ENCODE measurements at regions not wholly inside any gene's neighbourhood (a gene's known extent, or its start where the extent isn't known, plus 50 kb on each side); places are given as distances from the start of the nearest gene placed in this dataset.

DNA sequence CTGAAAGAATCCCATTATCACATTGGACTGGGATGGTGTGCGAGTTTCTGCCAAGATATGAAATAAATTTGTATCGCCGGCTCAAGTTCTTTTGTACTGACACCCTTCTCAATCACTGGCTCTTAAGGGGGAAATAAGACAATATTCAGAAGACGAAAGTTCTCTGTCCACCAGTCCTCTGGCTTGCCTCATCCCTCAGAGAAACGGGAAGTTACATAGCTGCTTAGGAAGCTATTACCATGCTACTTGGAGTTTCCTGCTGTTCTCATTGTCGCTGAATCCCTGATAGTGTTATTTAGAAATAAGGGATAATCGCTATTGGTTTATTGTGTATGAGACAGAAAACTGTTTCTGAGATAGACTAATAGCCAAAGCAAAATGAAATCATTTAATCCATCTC is 205.0 kb upstream of the ZNF521 start:
- Histone ChIP-seq H4K20me1 (ENCODE audit: insufficient read depth, low read length) (no peaks in the 10 kb centered on the region), H3K27ac (ENCODE audit: low read depth, low read length, poor library complexity, severe bottlenecking) (no peak overlapping the region), H3K4me1 (ENCODE audit: insufficient read depth, low read length, severe bottlenecking) (peaks cover 23% of the 10 kb centered on the region), H3K9ac (ENCODE audit: low read length) (no peak overlapping the region), H3K9me2 (ENCODE audit: low read depth, low read length) (no peaks in the 10 kb centered on the region), H3K4me2 (ENCODE audit: low read length) (no peak overlapping the region), H3K36me3 (ENCODE audit: insufficient read depth, low read length) (no peaks in the 10 kb centered on the region), H3F3A (ENCODE audit: insufficient read depth, low read length) (no peaks in the 10 kb centered on the region), H3K4me3 (ENCODE audit: low read depth, low read length, poor library complexity, severe bottlenecking) (no peak overlapping the region), H2AFZ (ENCODE audit: low read length) (no peak overlapping the region), H3K9me3 (ENCODE audit: low read length) (no peaks in the 10 kb centered on the region), H3K79me2 (ENCODE audit: insufficient read depth, low read length) (no peaks in the 10 kb centered on the region), H3K27me3 (ENCODE audit: insufficient read depth, low read length) (no peaks in the 10 kb centered on the region)
- TF ChIP-seq, protein P1, sequence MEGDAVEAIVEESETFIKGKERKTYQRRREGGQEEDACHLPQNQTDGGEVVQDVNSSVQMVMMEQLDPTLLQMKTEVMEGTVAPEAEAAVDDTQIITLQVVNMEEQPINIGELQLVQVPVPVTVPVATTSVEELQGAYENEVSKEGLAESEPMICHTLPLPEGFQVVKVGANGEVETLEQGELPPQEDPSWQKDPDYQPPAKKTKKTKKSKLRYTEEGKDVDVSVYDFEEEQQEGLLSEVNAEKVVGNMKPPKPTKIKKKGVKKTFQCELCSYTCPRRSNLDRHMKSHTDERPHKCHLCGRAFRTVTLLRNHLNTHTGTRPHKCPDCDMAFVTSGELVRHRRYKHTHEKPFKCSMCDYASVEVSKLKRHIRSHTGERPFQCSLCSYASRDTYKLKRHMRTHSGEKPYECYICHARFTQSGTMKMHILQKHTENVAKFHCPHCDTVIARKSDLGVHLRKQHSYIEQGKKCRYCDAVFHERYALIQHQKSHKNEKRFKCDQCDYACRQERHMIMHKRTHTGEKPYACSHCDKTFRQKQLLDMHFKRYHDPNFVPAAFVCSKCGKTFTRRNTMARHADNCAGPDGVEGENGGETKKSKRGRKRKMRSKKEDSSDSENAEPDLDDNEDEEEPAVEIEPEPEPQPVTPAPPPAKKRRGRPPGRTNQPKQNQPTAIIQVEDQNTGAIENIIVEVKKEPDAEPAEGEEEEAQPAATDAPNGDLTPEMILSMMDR (IDR thresholded peaks at IDR 0.05; ENCODE audit: low read length), result no peak
- TF ChIP-seq EZH2 (IDR thresholded peaks at IDR 0.05; ENCODE audit: borderline replicate concordance, low read length), result no peak

DNA sequence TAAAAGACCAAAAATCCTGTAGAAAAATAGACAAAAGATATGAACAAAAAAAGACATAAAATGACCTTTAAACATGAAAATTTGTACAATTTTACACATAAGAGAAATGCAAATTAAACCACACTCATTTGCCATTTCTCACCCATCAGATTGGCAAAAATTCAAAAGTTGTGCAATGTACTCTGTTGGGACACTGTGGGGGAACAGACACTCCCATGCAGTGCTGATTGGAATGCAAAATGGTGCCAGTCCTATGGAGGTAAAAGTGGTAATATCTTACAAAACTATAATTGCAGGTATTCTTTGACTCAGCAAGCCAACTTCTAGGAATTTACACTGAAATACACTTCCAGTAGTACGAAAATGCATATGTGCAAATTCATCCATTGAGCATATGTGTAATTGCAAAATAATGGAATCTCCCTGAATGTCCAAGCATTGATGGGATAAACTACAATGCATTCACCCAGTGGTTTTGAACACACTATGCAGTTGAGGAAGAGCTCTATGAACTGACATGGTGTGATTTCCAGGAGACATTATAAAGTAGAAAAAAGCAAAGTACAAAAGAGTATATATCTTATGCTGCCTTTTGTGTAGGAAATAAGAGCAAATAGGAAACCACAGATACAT is 201.8 kb upstream of the ZNF521 start:
- Histone ChIP-seq H3K36me3 (ENCODE audit: insufficient read depth, low read length) (no peaks in the 10 kb centered on the region), H3K27me3 (ENCODE audit: insufficient read depth, low read length) (no peaks in the 10 kb centered on the region), H3K4me2 (ENCODE audit: low read length) (no peak overlapping the region), H3K79me2 (ENCODE audit: insufficient read depth, low read length) (no peaks in the 10 kb centered on the region), H3K4me3 (ENCODE audit: low read depth, low read length, poor library complexity, severe bottlenecking) (no peak overlapping the region), H2AFZ (ENCODE audit: low read length) (no peak overlapping the region), H3F3A (ENCODE audit: insufficient read depth, low read length) (no peaks in the 10 kb centered on the region), H3K9me3 (ENCODE audit: low read length) (peaks cover 2% of the 10 kb centered on the region; the same call in 1 of the 2 replicates), H3K9ac (ENCODE audit: low read length) (no peak overlapping the region), H3K27ac (ENCODE audit: low read depth, low read length, poor library complexity, severe bottlenecking) (no peak overlapping the region), H3K9me2 (ENCODE audit: low read depth, low read length) (no peaks in the 10 kb centered on the region), H3K4me1 (ENCODE audit: insufficient read depth, low read length, severe bottlenecking) (no peaks in the 10 kb centered on the region), H4K20me1 (ENCODE audit: insufficient read depth, low read length) (no peaks in the 10 kb centered on the region)
- no peak for TF ChIP-seq EZH2 (IDR thresholded peaks at IDR 0.05; ENCODE audit: borderline replicate concordance, low read length)
- TF ChIP-seq, protein P1 (IDR thresholded peaks at IDR 0.05; ENCODE audit: low read length), result no peak

DNA sequence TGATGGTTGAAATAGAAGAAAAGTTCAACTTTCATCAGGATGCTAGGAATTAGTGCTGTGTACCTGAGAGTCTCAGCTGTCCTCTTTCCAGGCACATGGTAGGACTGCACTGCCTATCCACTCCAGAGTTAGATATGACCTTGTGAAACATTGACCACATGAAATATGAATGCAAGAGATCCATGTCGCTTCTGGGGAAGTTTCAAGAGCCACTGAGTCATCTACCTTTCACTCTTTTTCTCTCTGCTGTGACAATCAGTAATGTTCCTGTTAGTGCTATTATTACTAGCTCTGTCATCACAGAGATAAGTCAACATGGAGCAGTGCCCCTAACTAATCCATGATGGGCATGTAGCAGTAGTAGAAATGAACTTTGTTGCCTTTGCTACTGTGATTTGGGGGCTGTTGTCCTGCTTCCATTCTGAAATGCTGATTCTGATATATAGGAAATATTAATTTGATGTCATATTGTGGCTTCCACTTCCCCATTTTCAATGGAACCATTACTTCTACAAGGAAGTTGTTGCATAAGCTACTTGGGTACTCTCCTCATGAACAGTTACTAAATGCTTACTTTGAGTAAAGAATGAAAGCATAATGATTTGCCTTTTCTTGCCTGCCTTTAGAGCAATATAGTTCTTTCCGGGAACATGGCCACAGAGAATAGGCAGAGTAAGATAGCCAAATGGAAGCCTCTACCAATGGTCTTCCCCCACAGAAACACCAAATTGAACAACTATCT is 192.8 kb upstream of the ZNF521 start:
- Histone ChIP-seq H3K27me3 (ENCODE audit: insufficient read depth, low read length) (no peaks in the 10 kb centered on the region), H3K4me2 (ENCODE audit: low read length) (no peak overlapping the region), H3K9me3 (ENCODE audit: low read length) (0 out of 2 replicates have a peak, but pooled peaks cover 6% of the 10 kb centered on the region), H3K9me2 (ENCODE audit: low read depth, low read length) (no peaks in the 10 kb centered on the region), H3K79me2 (ENCODE audit: insufficient read depth, low read length) (no peaks in the 10 kb centered on the region), H3F3A (ENCODE audit: insufficient read depth, low read length) (no peaks in the 10 kb centered on the region), H3K4me1 (ENCODE audit: insufficient read depth, low read length, severe bottlenecking) (peaks cover 49% of the 10 kb centered on the region), H3K9ac (ENCODE audit: low read length) (no peak overlapping the region), H3K4me3 (ENCODE audit: low read depth, low read length, poor library complexity, severe bottlenecking) (no peak overlapping the region), H3K27ac (ENCODE audit: low read depth, low read length, poor library complexity, severe bottlenecking) (peak overlapping the region; percentile 93), H2AFZ (ENCODE audit: low read length) (no peak overlapping the region), H3K36me3 (ENCODE audit: insufficient read depth, low read length) (no peaks in the 10 kb centered on the region), H4K20me1 (ENCODE audit: insufficient read depth, low read length) (no peaks in the 10 kb centered on the region)
- TF ChIP-seq EZH2 (IDR thresholded peaks at IDR 0.05; ENCODE audit: borderline replicate concordance, low read length), result no peak
- TF ChIP-seq, protein P1 (IDR thresholded peaks at IDR 0.05; ENCODE audit: low read length), result no peak

Data from OCI-LY1 (cell line).